ENCODE measurements at regions not wholly inside any gene's neighbourhood (a gene's known extent, or its start where the extent isn't known, plus 50 kb on each side); places are given as distances from the start of the nearest gene placed in this dataset.
"Not testable (repeated sequence)": the region's sequence is repeated elsewhere in the genome, so short reads cannot be mapped to it uniquely, and the experiment has no call there.

DNA sequence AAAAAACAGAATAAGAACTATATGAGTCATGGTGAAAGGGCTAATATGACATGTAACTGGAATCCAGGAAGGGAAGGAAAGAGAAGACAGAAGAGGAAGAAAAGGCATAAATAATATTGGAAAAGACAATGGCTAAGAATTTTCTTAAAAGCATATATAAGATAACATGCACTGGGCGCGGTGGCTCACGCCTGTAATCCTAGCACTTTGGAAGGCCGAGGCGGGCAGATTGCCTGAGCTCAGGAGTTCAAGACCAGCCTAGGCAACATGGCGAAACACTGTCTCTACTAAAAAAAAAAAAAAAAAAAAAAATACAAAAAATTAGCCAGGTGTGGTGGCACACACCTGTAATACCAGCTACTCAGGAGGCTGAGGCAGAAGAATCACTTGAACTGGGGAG, 54.8 kb upstream of the UNC5A start:
- TF ChIP-seq, protein P1, sequence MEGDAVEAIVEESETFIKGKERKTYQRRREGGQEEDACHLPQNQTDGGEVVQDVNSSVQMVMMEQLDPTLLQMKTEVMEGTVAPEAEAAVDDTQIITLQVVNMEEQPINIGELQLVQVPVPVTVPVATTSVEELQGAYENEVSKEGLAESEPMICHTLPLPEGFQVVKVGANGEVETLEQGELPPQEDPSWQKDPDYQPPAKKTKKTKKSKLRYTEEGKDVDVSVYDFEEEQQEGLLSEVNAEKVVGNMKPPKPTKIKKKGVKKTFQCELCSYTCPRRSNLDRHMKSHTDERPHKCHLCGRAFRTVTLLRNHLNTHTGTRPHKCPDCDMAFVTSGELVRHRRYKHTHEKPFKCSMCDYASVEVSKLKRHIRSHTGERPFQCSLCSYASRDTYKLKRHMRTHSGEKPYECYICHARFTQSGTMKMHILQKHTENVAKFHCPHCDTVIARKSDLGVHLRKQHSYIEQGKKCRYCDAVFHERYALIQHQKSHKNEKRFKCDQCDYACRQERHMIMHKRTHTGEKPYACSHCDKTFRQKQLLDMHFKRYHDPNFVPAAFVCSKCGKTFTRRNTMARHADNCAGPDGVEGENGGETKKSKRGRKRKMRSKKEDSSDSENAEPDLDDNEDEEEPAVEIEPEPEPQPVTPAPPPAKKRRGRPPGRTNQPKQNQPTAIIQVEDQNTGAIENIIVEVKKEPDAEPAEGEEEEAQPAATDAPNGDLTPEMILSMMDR (conservative IDR thresholded peaks at IDR 0.05): not testable (repeated sequence)
- TF ChIP-seq EZH2 (IDR thresholded peaks at IDR 0.05; ENCODE audit: low read depth): not testable (repeated sequence)
